ENCODE measurements at regions not wholly inside any gene's neighbourhood (a gene's known extent, or its start where the extent isn't known, plus 50 kb on each side); places are given as distances from the start of the nearest gene placed in this dataset.

DNA sequence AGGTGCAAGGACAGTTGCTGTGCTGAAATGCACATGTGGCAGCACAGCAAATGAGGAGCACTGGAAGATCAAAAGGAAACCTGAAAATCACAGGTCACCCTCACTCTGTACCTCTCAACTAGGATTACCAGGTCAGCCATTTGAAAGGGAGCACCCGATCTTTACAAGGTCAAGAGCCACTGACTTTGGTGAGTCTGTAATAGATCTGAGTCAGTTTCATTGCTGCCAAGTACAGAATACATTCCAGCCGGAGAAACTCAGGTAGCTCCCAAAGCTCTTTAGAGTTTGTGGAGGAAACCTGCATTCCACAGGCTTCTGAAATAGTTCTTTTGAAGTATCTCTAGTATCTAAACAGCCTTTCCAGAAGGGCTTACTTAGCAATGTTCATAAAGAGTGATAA is 217.5 kb downstream of the SNX13 start:
- Histone ChIP-seq H3K4me1 (ENCODE audit: insufficient read depth, low read length) (no peaks in the 10 kb centered on the region), H3K9ac (ENCODE audit: insufficient read depth, low read depth, low read length) (no peak overlapping the region), H3K27me3 (ENCODE audit: control insufficient read depth in 1 of 2, insufficient read depth in 2 of 2, low read length in 2 of 2) (no peaks in the 10 kb centered on the region), H3K9me3 (ENCODE audit: low read length) (no peaks in the 10 kb centered on the region), H3K27ac (ENCODE audit: extremely low read length, insufficient read depth, low read length) (no peak overlapping the region), H3K79me2 (ENCODE audit: insufficient read depth, low read length) (no peaks in the 10 kb centered on the region), H3K4me2 (ENCODE audit: low read depth, low read length) (0 out of 2 replicates have a peak overlapping the region, but pooled peaks have one; percentile 7), H3K4me3 (replicated peaks in 1 of 3; ENCODE audit: insufficient read depth in 1 of 3, low read depth in 2 of 3, low read length in 3 of 3) (no peak overlapping the region), H3K36me3 (replicated peaks in 1 of 2; ENCODE audit: control insufficient read depth in 1 of 2, insufficient read depth in 2 of 2, low read length in 2 of 2) (no peaks in the 10 kb centered on the region), H2AFZ (ENCODE audit: low read length) (no peak overlapping the region), H4K20me1 (ENCODE audit: insufficient read depth, low read length) (no peaks in the 10 kb centered on the region)
- ATAC-seq (no peak), DNase-seq (ENCODE audit: low spot score) (no peak), FAIRE-seq (no peak)
- 17% methylated on average over 2 of the region's 2 CpGs for WGBS (ENCODE audit: low lambda C conversion rate)
- intact Hi-C loops (cut with micrococcal nuclease; ENCODE audit: unreplicated experiment) = no loop called here
- ChIA-PET CTCF (ENCODE audit: low intra/inter-chr PET ratio, low total read pairs) (no interaction called here), POLR2A (no interaction called here)
- TF ChIP-seq TRIM22 (IDR thresholded peaks at IDR 0.05) (no peak), MAFK (conservative IDR thresholded peaks at IDR 0.05 in 1 of 2, IDR thresholded peaks at IDR 0.05 in 1 of 2; ENCODE audit: low read length in 2 of 2) (no peak), ZNF263 (CRISPR knock-in tag; IDR thresholded peaks at IDR 0.05) (peak; percentile 56; the same call in 1 of the 2 replicates)
- in situ Hi-C loops (cut with HindIII; ENCODE audit: extremely low pct_ligation_motif_present, low pct_unique_long_range_greater_than_20kb) = no loop called here
- BruUV-seq (replicated peaks) = no TSS peak

GRCh38 chr7:17725821-17726220 is 214.5 kb downstream of the SNX13 start:
- DNase-seq (ENCODE audit: low spot score) = no peak
- FAIRE-seq = no peak
- no peak for ATAC-seq
- CTCF ChIA-PET (ENCODE audit: low intra/inter-chr PET ratio, low total read pairs) = no interaction called here
- POLR2A ChIA-PET = no interaction called here
- intact Hi-C loops (cut with micrococcal nuclease; ENCODE audit: unreplicated experiment) = no loop called here
- no peak overlapping the region for H3K4me3 ChIP-seq (replicated peaks in 1 of 3; ENCODE audit: insufficient read depth in 1 of 3, low read depth in 2 of 3, low read length in 3 of 3)
- no peaks in the 10 kb centered on the region for H3K27me3 ChIP-seq (ENCODE audit: control insufficient read depth in 1 of 2, insufficient read depth in 2 of 2, low read length in 2 of 2)
- no peak overlapping the region for H2AFZ ChIP-seq (ENCODE audit: low read length)
- in situ Hi-C loops (cut with HindIII; ENCODE audit: extremely low pct_ligation_motif_present, low pct_unique_long_range_greater_than_20kb) = no loop called here
- TF ChIP-seq ZNF10 (CRISPR knock-in tag; IDR thresholded peaks at IDR 0.05; ENCODE audit: borderline replicate concordance, low read depth) (no peak), ARNT2 (CRISPR knock-in tag; IDR thresholded peaks at IDR 0.05; ENCODE audit: low read depth) (no peak), E2F1 (CRISPR knock-in tag; IDR thresholded peaks at IDR 0.05) (no peak), YEATS4 (CRISPR knock-in tag; IDR thresholded peaks at IDR 0.05; ENCODE audit: borderline replicate concordance) (no peak)
- H3K36me3 ChIP-seq (replicated peaks in 1 of 2; ENCODE audit: control insufficient read depth in 1 of 2, insufficient read depth in 2 of 2, low read length in 2 of 2) = no peaks in the 10 kb centered on the region
- no peak overlapping the region for H3K4me2 ChIP-seq (ENCODE audit: low read depth, low read length)
- WGBS (ENCODE audit: low lambda C conversion rate) = 56% methylated on average over 2 of the region's 2 CpGs
- H3K9ac ChIP-seq (ENCODE audit: insufficient read depth, low read depth, low read length) = no peak overlapping the region
- no peaks in the 10 kb centered on the region for H3K79me2 ChIP-seq (ENCODE audit: insufficient read depth, low read length)
- H4K20me1 ChIP-seq (ENCODE audit: insufficient read depth, low read length) = no peaks in the 10 kb centered on the region
- H3K9me3 ChIP-seq (ENCODE audit: low read length) = no peaks in the 10 kb centered on the region
- no peaks in the 10 kb centered on the region for H3K4me1 ChIP-seq (ENCODE audit: insufficient read depth, low read length)
- no TSS peak for BruUV-seq (replicated peaks)
- no peak overlapping the region for H3K27ac ChIP-seq (ENCODE audit: extremely low read length, insufficient read depth, low read length)

Measured in HepG2 (cell line).